Right lobe of liver (tissue), 6 donors: ENCODE measurements at regions not wholly inside any gene's neighbourhood (a gene's known extent, or its start where the extent isn't known, plus 50 kb on each side); places are given as distances from the start of the nearest gene placed in this dataset.
"Not testable (repeated sequence)": the region's sequence is repeated elsewhere in the genome, so short reads cannot be mapped to it uniquely, and the experiment has no call there.

ENCODE experiments used
- ATAC-seq, 4 donors: fragments of 200-7000 bp; cut with Tn5 transposase; one replicate each; pipeline ENCODE4 v1.9.1; 2020; ENCODE audit warnings: mild to moderate bottlenecking in 4 of 4, moderate library complexity in 4 of 4
- DNase-seq, 3 donors: peaks; one replicate each; pipeline ENCODE4 v3.0.0-alpha.2; 2020
- H3K27ac ChIP-seq, 3 donors: fragments of 200-600 bp; one replicate each; pipeline ENCODE4 v1.8.0; 2022
- H3K27me3 ChIP-seq, 2 donors: fragments of 200-600 bp; one replicate each; pipeline ENCODE4 v1.8.0; 2022
- H3K36me3 ChIP-seq, 4 donors: fragments of 200-600 bp; sonication (generic) in 1 of 4; one replicate each; pipeline versions ENCODE4 v1.5.1 to v1.8.0; 2017 to 2022; ENCODE audit warnings: control low read depth in 1 of 4
- H3K4me1 ChIP-seq, 4 donors: fragments of 200-600 bp; sonication (generic) in 1 of 4; one replicate each; pipeline versions ENCODE4 v1.5.1 to v1.8.0; 2017 to 2022; ENCODE audit warnings: control low read depth in 1 of 4
- H3K4me3 ChIP-seq, 3 donors: fragments of 200-600 bp; one replicate each; pipeline ENCODE4 v1.8.0; 2022
- H3K9me3 ChIP-seq, 4 donors: fragments of 200-600 bp; sonication (generic) in 1 of 4; one replicate each; pipeline versions ENCODE4 v1.5.1 to v1.8.0; 2017 to 2022; ENCODE audit warnings: control low read depth in 1 of 4
- POLR2A ChIP-seq: fragments of 450-650 bp; IDR thresholded peaks from one replicate; pipeline ENCODE4 v1.6.1; 2017; ENCODE audit warnings: antibody characterized with exemption, mild to moderate bottlenecking
- WGBS: methylation state at CpG from one replicate; pipeline ENCODE4 v1.1.6; 2018; ENCODE audit warnings: low coverage, low lambda C conversion rate; ENCODE audit not compliant: insufficient coverage; ENCODE audit errors: missing lambda C conversion rate; 5-methylcytosine and 5-hydroxymethylcytosine counted together
- intact Hi-C, 2 donors: fragments of 100-400 bp; cut with DNase I; formaldehyde crosslinking; loops; one replicate each; pipeline versions ENCODE4 v1.11.2 to v1.14.1; 2022
- TF ChIP-seq, protein P1 (sequence below), 4 donors: fragments of 200-600 bp in 3 of 4; fragments of 450-650 bp in 1 of 4; IDR thresholded peaks; one replicate each; pipeline versions ENCODE4 v1.5.1 to v1.8.0; 2016 to 2022; ENCODE audit warnings: antibody characterized with exemption in 4 of 4, mild to moderate bottlenecking in 2 of 4
- donor health status: DM: no; HTN: yes; CAD: no.
- donor health status: DM: no; HTN: no; CAD: no.
- donor health status: DM: no; HTN: no; CAD: no.
- donor health status: DM: no; HTN: yes; CAD: no.
- donor health status: DM: no; HTN: yes; CAD: no.

DNA sequence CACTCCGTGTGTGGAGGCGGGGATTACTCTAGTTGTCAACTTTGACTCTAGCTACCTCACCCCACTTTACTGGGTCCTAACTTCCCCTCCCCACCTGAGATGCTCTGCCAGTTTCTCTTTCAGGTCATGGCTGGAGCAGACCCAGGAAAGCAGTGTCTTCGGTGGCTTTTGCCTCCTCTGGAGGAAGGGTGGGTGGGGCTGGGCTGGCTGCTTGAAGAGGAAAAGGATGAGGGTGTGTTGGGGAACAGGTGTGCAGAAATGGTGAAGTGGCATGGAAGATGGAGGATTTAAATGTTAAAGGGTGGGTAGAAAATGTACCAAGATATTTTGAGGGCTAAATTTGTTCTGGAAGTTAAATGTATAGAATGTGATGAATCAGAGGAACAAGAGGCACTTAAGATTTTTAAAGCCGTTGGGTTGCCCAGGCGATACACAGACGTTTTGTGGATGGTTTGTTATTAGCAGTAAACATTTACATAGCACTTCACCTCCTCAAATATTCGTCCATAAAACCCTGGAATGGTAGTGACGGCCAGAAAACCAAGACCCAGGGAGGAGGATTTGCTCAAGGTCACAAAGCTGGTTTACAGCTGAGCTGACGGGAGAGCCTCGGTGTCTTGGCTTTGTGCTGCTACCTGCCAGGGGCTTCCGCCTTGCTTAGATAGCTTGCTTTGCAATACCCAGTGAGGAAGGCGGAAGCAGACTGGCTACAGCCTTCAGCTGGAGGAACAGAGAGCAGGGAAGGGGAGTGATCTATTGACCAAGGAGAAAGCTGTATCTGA lies 72.2 kb upstream of the PRMT8 start:
- no peak for TF ChIP-seq POLR2A
- TF ChIP-seq, protein P1, sequence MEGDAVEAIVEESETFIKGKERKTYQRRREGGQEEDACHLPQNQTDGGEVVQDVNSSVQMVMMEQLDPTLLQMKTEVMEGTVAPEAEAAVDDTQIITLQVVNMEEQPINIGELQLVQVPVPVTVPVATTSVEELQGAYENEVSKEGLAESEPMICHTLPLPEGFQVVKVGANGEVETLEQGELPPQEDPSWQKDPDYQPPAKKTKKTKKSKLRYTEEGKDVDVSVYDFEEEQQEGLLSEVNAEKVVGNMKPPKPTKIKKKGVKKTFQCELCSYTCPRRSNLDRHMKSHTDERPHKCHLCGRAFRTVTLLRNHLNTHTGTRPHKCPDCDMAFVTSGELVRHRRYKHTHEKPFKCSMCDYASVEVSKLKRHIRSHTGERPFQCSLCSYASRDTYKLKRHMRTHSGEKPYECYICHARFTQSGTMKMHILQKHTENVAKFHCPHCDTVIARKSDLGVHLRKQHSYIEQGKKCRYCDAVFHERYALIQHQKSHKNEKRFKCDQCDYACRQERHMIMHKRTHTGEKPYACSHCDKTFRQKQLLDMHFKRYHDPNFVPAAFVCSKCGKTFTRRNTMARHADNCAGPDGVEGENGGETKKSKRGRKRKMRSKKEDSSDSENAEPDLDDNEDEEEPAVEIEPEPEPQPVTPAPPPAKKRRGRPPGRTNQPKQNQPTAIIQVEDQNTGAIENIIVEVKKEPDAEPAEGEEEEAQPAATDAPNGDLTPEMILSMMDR (IDR thresholded peaks at IDR 0.05) = no peak
- Histone ChIP-seq H3K27me3 (no peaks in the 10 kb centered on the region), H3K27ac (no peak overlapping the region), H3K4me1 (no peaks in the 10 kb centered on the region), H3K4me3 (no peak overlapping the region), H3K36me3 (no peaks in the 10 kb centered on the region), H3K9me3 (no peaks in the 10 kb centered on the region)
- WGBS = 58% methylated on average over 10 of the region's 12 CpGs
- no peak for ATAC-seq
- DNase-seq = no peak
- intact Hi-C loops = no loop called here

DNA sequence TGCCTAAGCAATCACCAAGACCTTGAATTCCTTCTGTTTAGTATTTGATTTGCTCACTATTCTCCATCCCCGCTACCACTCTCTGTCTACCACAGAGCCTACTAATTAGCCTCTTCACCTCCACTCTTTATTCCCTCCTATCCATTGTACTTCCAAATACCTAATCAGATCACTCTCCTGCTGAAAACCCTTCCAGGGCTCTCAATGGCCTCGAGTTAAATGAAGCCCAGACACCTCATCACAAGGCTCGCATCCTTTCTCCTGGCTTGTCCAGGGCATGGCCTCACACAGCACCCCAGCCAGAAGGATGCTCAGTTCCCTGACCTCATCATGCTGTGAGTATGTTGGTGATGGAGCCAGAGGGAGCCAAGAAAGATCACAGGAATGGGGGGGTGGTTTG lies 71.4 kb upstream of the PRMT8 start:
- no peak overlapping the region for H3K4me3 ChIP-seq
- H3K9me3 ChIP-seq = no peaks in the 10 kb centered on the region
- WGBS = 66% methylated on average over 3 of the region's 3 CpGs
- no peak for ATAC-seq
- no peak for TF ChIP-seq POLR2A
- TF ChIP-seq, protein P1 (IDR thresholded peaks at IDR 0.05) = no peak
- H3K27ac ChIP-seq = no peak overlapping the region
- DNase-seq = no peak
- no peaks in the 10 kb centered on the region for H3K27me3 ChIP-seq
- H3K4me1 ChIP-seq = no peaks in the 10 kb centered on the region
- intact Hi-C loops = no loop called here
- no peaks in the 10 kb centered on the region for H3K36me3 ChIP-seq

DNA sequence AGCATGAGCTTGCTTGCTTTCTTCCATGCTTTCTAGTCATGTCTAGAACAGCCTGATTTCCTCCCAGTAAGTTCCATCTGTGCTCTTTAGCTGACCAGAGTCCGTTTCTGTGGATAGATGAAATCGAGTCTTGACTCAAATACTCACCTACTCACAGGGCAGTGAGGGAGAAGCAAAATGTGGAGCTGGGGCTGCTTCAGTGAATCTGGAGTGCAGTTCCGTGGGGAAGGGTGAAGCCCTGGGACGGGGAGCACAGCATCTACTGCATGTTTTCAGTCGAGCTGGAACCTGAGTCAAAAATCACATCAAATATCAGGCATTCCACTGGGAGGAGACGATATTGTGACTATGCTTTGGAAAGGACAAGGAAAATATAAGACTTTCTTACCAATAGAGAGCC lies 70.3 kb upstream of the PRMT8 start:
- 41% methylated on average over 5 of the region's 6 CpGs for WGBS
- no peaks in the 10 kb centered on the region for H3K4me1 ChIP-seq
- H3K4me3 ChIP-seq = no peak overlapping the region
- no peak overlapping the region for H3K27ac ChIP-seq
- ATAC-seq = no peak
- intact Hi-C loops = no loop called here
- TF ChIP-seq, protein P1 (IDR thresholded peaks at IDR 0.05) = no peak
- TF ChIP-seq POLR2A = no peak
- no peak for DNase-seq
- H3K36me3 ChIP-seq = no peaks in the 10 kb centered on the region
- no peaks in the 10 kb centered on the region for H3K27me3 ChIP-seq
- H3K9me3 ChIP-seq = no peaks in the 10 kb centered on the region

DNA sequence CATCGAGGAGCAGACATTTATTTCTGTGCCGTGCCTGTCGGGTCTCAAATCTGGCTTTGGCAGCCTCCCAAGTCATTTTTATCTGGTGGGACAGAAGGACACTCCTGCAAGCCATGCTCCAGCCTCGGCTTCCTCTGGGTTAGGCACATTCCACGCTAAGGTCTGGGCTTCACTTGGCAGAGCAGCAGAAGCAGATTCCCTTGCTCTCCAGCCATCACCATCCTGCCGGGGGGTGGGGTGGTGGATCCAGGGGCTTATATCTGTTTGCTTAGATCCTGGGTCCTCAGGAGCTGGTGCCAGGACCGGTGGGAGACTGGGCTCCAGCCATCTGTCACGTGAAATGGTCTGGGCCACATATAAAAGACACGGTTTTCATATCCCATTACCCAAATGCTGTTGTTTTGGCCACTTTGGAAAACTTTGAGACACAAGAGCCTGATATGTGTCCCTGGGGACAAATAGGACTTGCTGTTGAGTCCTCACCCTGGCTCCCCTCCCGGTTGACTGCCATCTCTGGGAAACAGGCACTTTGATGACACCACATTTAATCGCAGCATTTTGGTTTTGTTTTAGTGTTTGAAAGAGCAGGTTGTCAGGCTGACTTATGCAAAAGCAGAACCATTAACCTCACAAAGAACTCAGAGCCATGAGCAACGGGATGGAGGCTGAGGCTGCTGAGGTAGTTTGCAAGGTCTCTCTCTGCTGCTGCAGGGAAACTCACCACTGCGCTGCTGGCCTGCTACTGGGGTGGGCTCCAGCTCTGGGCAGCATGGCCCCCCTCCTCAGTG lies 69.6 kb upstream of the PRMT8 start:
- Histone ChIP-seq H3K4me1 (no peaks in the 10 kb centered on the region), H3K27me3 (no peaks in the 10 kb centered on the region), H3K4me3 (no peak overlapping the region), H3K36me3 (no peaks in the 10 kb centered on the region), H3K27ac (no peak overlapping the region), H3K9me3 (no peaks in the 10 kb centered on the region)
- WGBS = 54% methylated on average over 9 of the region's 13 CpGs
- TF ChIP-seq, protein P1 (IDR thresholded peaks at IDR 0.05) = no peak
- TF ChIP-seq POLR2A = no peak
- intact Hi-C loops = no loop called here
- no peak for DNase-seq
- no peak for ATAC-seq

DNA sequence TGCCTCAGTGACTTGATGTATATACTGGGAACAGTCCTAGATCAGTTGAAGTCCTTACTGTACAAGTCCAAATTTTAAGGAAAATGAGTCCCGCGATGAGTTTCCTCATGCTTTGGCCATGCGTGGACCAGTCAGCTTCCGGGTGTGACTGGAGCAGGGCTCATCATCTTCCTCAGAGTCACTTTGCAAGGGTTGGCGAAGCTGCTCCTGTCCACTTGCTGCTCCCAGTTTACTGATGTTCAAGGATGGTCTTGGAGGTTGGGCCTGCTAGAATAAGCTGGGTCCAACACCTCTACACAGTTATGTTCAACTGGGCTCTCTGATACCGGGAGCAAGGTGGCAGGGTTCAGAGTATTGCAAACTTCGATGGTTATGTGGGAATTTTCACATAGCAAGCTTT lies 66.2 kb upstream of the PRMT8 start:
- H3K9me3 ChIP-seq, DNase-seq, H3K27me3 ChIP-seq, intact Hi-C loops, H3K27ac ChIP-seq, H3K4me1 ChIP-seq, ATAC-seq, H3K4me3 ChIP-seq, H3K36me3 ChIP-seq: not testable (repeated sequence)
- WGBS = 56% methylated on average over 3 of the region's 7 CpGs
